ENCODE measurements at regions not wholly inside any gene's neighbourhood (a gene's known extent, or its start where the extent isn't known, plus 50 kb on each side); places are given as distances from the start of the nearest gene placed in this dataset.
A peak's percentile ranks its signal among the peaks of the same experiment; 100 is the strongest.
"Not testable (repeated sequence)": the region's sequence is repeated elsewhere in the genome, so short reads cannot be mapped to it uniquely, and the experiment has no call there.

- peaks cover 9% of the 10 kb centered on the region for H3K36me3 Mint-ChIP-seq
- DNase-seq (ENCODE audit: low spot score in 2 of 2, unreplicated experiment in 2 of 2) = no peak
- H3K4me1 Mint-ChIP-seq = peaks cover 25% of the 10 kb centered on the region
- H3K4me3 Mint-ChIP-seq = no peak overlapping the region
- no peaks in the 10 kb centered on the region for H3K27me3 Mint-ChIP-seq (ENCODE audit: low read depth)
- peaks cover 37% of the 10 kb centered on the region for H3K9me3 Mint-ChIP-seq
- TF ChIP-seq CTCF (IDR thresholded peaks at IDR 0.05; ENCODE audit: unreplicated experiment) = no peak
- no peak overlapping the region for H3K27ac Mint-ChIP-seq
Measured at GRCh38 chr14:103239751-103240150, 94.3 kb upstream of the EIF5 start.

GRCh38 chr14:103241531-103241930 is 92.5 kb upstream of the EIF5 start:
- Mint-ChIP-seq H3K4me1 (peaks cover 21% of the 10 kb centered on the region), H3K36me3 (peaks cover 9% of the 10 kb centered on the region), H3K9me3 (peaks cover 37% of the 10 kb centered on the region), H3K4me3 (no peak overlapping the region), H3K27ac (no peak overlapping the region), H3K27me3 (ENCODE audit: low read depth) (no peaks in the 10 kb centered on the region)
- TF ChIP-seq CTCF (IDR thresholded peaks at IDR 0.05; ENCODE audit: unreplicated experiment) = no peak
- DNase-seq (ENCODE audit: low spot score in 2 of 2, unreplicated experiment in 2 of 2) = no peak

GRCh38 chr14:103243764-103244737 is 90.0 kb upstream of the EIF5 start:
- Mint-ChIP-seq H3K9me3 (peaks cover 19% of the 10 kb centered on the region), H3K4me3 (no peak overlapping the region), H3K27ac (peak overlapping the region; percentile 47), H3K27me3 (ENCODE audit: low read depth) (no peaks in the 10 kb centered on the region), H3K36me3 (peaks cover 4% of the 10 kb centered on the region), H3K4me1 (peaks cover 30% of the 10 kb centered on the region)
- no peak for TF ChIP-seq CTCF (IDR thresholded peaks at IDR 0.05; ENCODE audit: unreplicated experiment)
- no peak for DNase-seq (ENCODE audit: low spot score in 2 of 2, unreplicated experiment in 2 of 2)

- H3K36me3 Mint-ChIP-seq; H3K4me3 Mint-ChIP-seq; H3K27me3 Mint-ChIP-seq (ENCODE audit: low read depth); DNase-seq (ENCODE audit: low spot score in 2 of 2, unreplicated experiment in 2 of 2): not testable (repeated sequence)
- Mint-ChIP-seq H3K9me3 (peaks cover 14% of the 10 kb centered on the region), H3K27ac (peak overlapping the region; percentile 57), H3K4me1 (peaks cover 39% of the 10 kb centered on the region)
Measured at GRCh38 chr14:103245624-103246031, 88.4 kb upstream of the EIF5 start.

GRCh38 chr14:103246070-103246469 is 88.0 kb upstream of the EIF5 start:
- peaks cover 11% of the 10 kb centered on the region for H3K9me3 Mint-ChIP-seq
- peak overlapping the region; percentile 47 for H3K27ac Mint-ChIP-seq
- TF ChIP-seq CTCF (IDR thresholded peaks at IDR 0.05; ENCODE audit: unreplicated experiment) = no peak

GRCh38 chr14:103247169-103247606 is 86.8 kb upstream of the EIF5 start:
- H3K4me3 Mint-ChIP-seq = no peak overlapping the region
- H3K36me3 Mint-ChIP-seq = peaks cover 4% of the 10 kb centered on the region

More at GRCh38 chr14:103246070-103246469, 88.0 kb upstream of the EIF5 start:
- no peaks in the 10 kb centered on the region for H3K27me3 Mint-ChIP-seq (ENCODE audit: low read depth)
- H3K36me3 Mint-ChIP-seq = peaks cover 4% of the 10 kb centered on the region
- DNase-seq (ENCODE audit: low spot score in 2 of 2, unreplicated experiment in 2 of 2) = no peak
- H3K4me1 Mint-ChIP-seq = peaks cover 43% of the 10 kb centered on the region
- no peak overlapping the region for H3K4me3 Mint-ChIP-seq

More at GRCh38 chr14:103247169-103247606, 86.8 kb upstream of the EIF5 start:
- no peaks in the 10 kb centered on the region for H3K27me3 Mint-ChIP-seq (ENCODE audit: low read depth)
- H3K27ac Mint-ChIP-seq = no peak overlapping the region
- no peak for TF ChIP-seq CTCF (IDR thresholded peaks at IDR 0.05; ENCODE audit: unreplicated experiment)
- H3K9me3 Mint-ChIP-seq = peaks cover 14% of the 10 kb centered on the region
- no peak for DNase-seq (ENCODE audit: low spot score in 2 of 2, unreplicated experiment in 2 of 2)
- peaks cover 44% of the 10 kb centered on the region for H3K4me1 Mint-ChIP-seq

Data from mesothelial cell of epicardium (in vitro differentiated cells).